RWPE1 (cell line): ENCODE measurements at regions not wholly inside any gene's neighbourhood (a gene's known extent, or its start where the extent isn't known, plus 50 kb on each side); places are given as distances from the start of the nearest gene placed in this dataset.

Experiments used
- CTCF ChIA-PET: fragments of 350-600 bp; sonication (Branson Sonifier 250); formaldehyde crosslinking; extraction: SDS; loops from one replicate; lab custom pipeline; 2021; lab: Yijun Ruan, JAX
- POLR2A ChIA-PET: fragments of 400-600 bp; formaldehyde crosslinking; extraction: SDS; loops from one replicate; lab custom pipeline; 2020; ENCODE audit warnings: antibody characterized with exemption; ENCODE audit not compliant: low non-redundant PET; lab: Yijun Ruan, JAX
- DNase-seq: peaks from one replicate; pipeline ENCODE4 v3.0.0; 2012; ENCODE audit warnings: low spot score
- H3K27ac ChIP-seq: fragments of 450-650 bp; 2 replicates; pipeline ENCODE4 v1.5.1; 2017
- CTCF ChIP-seq: fragments of 450-650 bp; conservative IDR thresholded peaks from 2 replicates; pipeline ENCODE4 v1.5.1; 2017; ENCODE audit warnings: low read depth, mild to moderate bottlenecking

- TF ChIP-seq CTCF, result no peak
- CTCF ChIA-PET, result no interaction called here
- no peak overlapping the region for H3K27ac ChIP-seq
Observed at GRCh38 chr21:35645991-35646390, 414.3 kb downstream of the SETD4 start.

GRCh38 chr21:35644523-35644922 is 415.8 kb downstream of the SETD4 start:
- ChIA-PET CTCF (no interaction called here), POLR2A (no interaction called here)
- TF ChIP-seq CTCF, result no peak
- no peak overlapping the region for H3K27ac ChIP-seq
- no peak for DNase-seq

More at GRCh38 chr21:35645991-35646390, 414.3 kb downstream of the SETD4 start:
- POLR2A ChIA-PET, result no interaction called here
- DNase-seq, result no peak

GRCh38 chr21:35643176-35643575 is 417.1 kb downstream of the SETD4 start:
- POLR2A ChIA-PET, result no interaction called here
- no peak for TF ChIP-seq CTCF
- CTCF ChIA-PET, result no interaction called here
- peak; percentile 34 for DNase-seq
- H3K27ac ChIP-seq, result no peak overlapping the region

GRCh38 chr21:35641271-35642016 is 418.9 kb downstream of the SETD4 start:
- DNase-seq, result no peak
- POLR2A ChIA-PET, result no interaction called here
- no peak for TF ChIP-seq CTCF
- no peak overlapping the region for H3K27ac ChIP-seq
- CTCF ChIA-PET, result no interaction called here

- CTCF ChIA-PET, result no interaction called here
- POLR2A ChIA-PET, result no interaction called here
- no peak overlapping the region for H3K27ac ChIP-seq
- no peak for DNase-seq
- TF ChIP-seq CTCF, result no peak
Observed at GRCh38 chr21:35637431-35637830, 422.9 kb downstream of the SETD4 start.

GRCh38 chr21:35635994-35636393 is 424.3 kb downstream of the SETD4 start:
- ChIA-PET POLR2A (no interaction called here), CTCF (no interaction called here)
- TF ChIP-seq CTCF, result no peak
- no peak overlapping the region for H3K27ac ChIP-seq
- no peak for DNase-seq
